Nephron progenitor cell (in vitro differentiated cells): ENCODE measurements at regions not wholly inside any gene's neighbourhood (a gene's known extent, or its start where the extent isn't known, plus 50 kb on each side); places are given as distances from the start of the nearest gene placed in this dataset.

Source experiments
- DNase-seq: peaks from one replicate; pipeline ENCODE4 v3.0.0; 2021
- H3K27ac Mint-ChIP-seq: 2 replicates; pipeline ENCODE4 v1.8.0; 2021; ENCODE audit warnings: mild to moderate bottlenecking, moderate library complexity, mixed read lengths
- H3K27me3 Mint-ChIP-seq: 2 replicates; pipeline ENCODE4 v1.8.0; 2021; ENCODE audit warnings: mild to moderate bottlenecking, low read depth, mixed read lengths; ENCODE audit not compliant: poor library complexity
- H3K36me3 Mint-ChIP-seq: 2 replicates; pipeline ENCODE4 v1.8.0; 2021; ENCODE audit warnings: low read depth, mixed read lengths
- H3K4me1 Mint-ChIP-seq: 2 replicates; pipeline ENCODE4 v1.8.0; 2021; ENCODE audit warnings: mixed read lengths
- H3K4me3 Mint-ChIP-seq: 2 replicates; pipeline ENCODE4 v1.8.0; 2021; ENCODE audit warnings: mild to moderate bottlenecking, moderate library complexity, mixed read lengths
- H3K9me3 Mint-ChIP-seq: 2 replicates; pipeline ENCODE4 v1.8.0; 2021; ENCODE audit warnings: mild to moderate bottlenecking, moderate library complexity, mixed read lengths
- CTCF ChIP-seq: fragments of 200-600 bp; sonication (generic); IDR thresholded peaks from 2 replicates; pipeline ENCODE4 v1.5.0; 2021; ENCODE audit warnings: antibody characterized with exemption

GRCh38 chr4:127211650-127212560 is 420.9 kb upstream of the INTU start:
- no peak for DNase-seq
- Mint-ChIP-seq H3K4me1 (no peaks in the 10 kb centered on the region), H3K4me3 (no peak overlapping the region), H3K27me3 (no peaks in the 10 kb centered on the region), H3K27ac (no peak overlapping the region), H3K36me3 (no peaks in the 10 kb centered on the region), H3K9me3 (peaks cover 5% of the 10 kb centered on the region)
- no peak for TF ChIP-seq CTCF

- Mint-ChIP-seq H3K4me1 (no peaks in the 10 kb centered on the region), H3K4me3 (no peak overlapping the region), H3K9me3 (peaks cover 5% of the 10 kb centered on the region), H3K27ac (no peak overlapping the region), H3K27me3 (no peaks in the 10 kb centered on the region), H3K36me3 (no peaks in the 10 kb centered on the region)
- no peak for TF ChIP-seq CTCF
- DNase-seq: no peak
Measured at GRCh38 chr4:127212701-127213100, 420.1 kb upstream of the INTU start.

GRCh38 chr4:127214016-127214415 is 418.7 kb upstream of the INTU start:
- no peak for DNase-seq
- Mint-ChIP-seq H3K27ac (no peak overlapping the region), H3K4me1 (no peaks in the 10 kb centered on the region), H3K27me3 (no peaks in the 10 kb centered on the region), H3K4me3 (no peak overlapping the region), H3K9me3 (no peaks in the 10 kb centered on the region), H3K36me3 (no peaks in the 10 kb centered on the region)
- TF ChIP-seq CTCF: no peak

GRCh38 chr4:127214931-127215330 is 417.8 kb upstream of the INTU start:
- H3K4me3 Mint-ChIP-seq: no peak overlapping the region
- no peaks in the 10 kb centered on the region for H3K4me1 Mint-ChIP-seq
- no peak for TF ChIP-seq CTCF
- no peak for DNase-seq
- H3K27me3 Mint-ChIP-seq: no peaks in the 10 kb centered on the region
- no peak overlapping the region for H3K27ac Mint-ChIP-seq
- H3K36me3 Mint-ChIP-seq: no peaks in the 10 kb centered on the region
- H3K9me3 Mint-ChIP-seq: no peaks in the 10 kb centered on the region

- H3K27me3 Mint-ChIP-seq: no peaks in the 10 kb centered on the region
- DNase-seq: no peak
- no peak for TF ChIP-seq CTCF
- H3K36me3 Mint-ChIP-seq: no peaks in the 10 kb centered on the region
- no peak overlapping the region for H3K4me3 Mint-ChIP-seq
- H3K27ac Mint-ChIP-seq: no peak overlapping the region
- H3K9me3 Mint-ChIP-seq: no peaks in the 10 kb centered on the region
- H3K4me1 Mint-ChIP-seq: no peaks in the 10 kb centered on the region
Measured at GRCh38 chr4:127217586-127218229, 415.0 kb upstream of the INTU start.
